HG03097 (cell line): ENCODE measurements at regions not wholly inside any gene's neighbourhood (a gene's known extent, or its start where the extent isn't known, plus 50 kb on each side); places are given as distances from the start of the nearest gene placed in this dataset.

Experiments used
- ATAC-seq: cut with Tn5 transposase; IDR thresholded peaks from one replicate; pipeline ENCODE4 v1.9.1; 2021; ENCODE audit not compliant: unreplicated experiment, low FRiP score

DNA sequence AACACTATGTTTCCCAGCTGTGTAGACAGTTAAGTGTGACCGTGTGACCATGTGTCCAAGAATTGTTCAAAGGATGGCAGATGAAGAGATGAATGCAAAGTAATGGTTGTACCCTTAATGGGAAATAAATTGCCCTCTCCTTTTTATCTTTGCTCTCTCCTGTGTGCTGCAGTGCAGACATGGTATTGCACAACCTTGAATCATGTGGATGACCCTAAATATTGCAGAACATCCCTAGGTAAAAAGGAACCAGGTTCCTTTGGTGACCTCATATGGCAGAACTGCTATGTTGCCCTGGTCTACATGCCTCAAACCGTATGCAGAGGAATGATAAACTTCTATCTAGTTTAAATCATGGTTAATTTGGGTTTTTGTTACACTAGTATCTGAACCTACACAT lies 81.7 kb upstream of the CTNND2 start:
- no peak for ATAC-seq

DNA sequence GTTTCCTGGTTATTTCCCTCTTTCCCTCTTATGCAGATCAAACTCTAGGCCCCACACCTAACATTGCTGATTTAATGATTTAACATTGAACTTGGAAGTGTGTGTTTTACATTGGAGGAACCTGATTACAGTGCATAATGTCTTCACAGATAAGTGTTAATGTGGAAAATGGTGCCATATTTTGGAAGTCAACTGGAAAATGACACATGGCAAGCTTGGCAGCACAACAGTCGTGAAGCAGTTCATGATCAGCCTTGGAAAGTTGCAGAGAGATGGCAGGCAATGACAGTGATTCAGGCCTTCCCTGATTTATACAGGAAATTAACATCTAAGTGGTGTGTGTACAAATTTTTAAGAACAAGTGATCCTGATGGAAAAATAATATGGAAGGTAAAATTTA lies 80.0 kb upstream of the CTNND2 start:
- no peak for ATAC-seq

DNA sequence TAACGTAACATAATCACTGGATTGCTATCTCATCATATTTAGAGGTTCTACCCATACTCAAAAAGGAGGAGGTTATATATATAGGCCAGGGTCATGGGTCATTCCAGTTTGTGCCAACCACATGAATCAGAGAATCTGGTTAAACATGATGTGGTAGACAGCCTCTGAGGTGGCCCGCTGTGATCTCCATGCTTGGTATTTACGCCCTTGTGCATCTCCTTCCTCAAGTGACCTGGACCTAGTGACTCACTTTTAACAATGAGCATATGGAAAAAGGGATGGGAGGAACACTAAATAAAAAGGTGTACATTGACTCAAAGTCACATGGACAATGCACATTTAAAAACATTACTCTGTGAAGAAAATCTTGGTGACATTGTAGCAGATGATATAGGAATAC lies 77.7 kb upstream of the CTNND2 start:
- ATAC-seq = no peak

DNA sequence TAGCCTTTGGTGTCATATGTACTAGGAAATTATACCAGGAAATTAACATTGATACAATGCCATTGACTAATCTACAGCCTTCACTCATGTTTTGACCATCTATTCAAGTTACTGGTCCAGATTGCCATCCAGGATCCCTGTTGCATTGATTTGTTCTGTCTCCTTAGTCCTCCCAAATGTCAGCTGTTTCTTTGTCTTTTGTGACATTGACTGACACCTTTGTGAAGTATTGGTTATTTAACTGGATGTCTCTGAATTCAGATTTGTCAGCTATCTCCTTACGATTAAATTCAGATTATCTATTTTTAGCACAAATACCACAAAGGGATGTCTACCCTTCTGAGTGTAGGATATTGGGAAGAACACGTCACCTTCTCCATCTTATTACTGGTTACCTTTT lies 73.7 kb upstream of the CTNND2 start:
- no peak for ATAC-seq

DNA sequence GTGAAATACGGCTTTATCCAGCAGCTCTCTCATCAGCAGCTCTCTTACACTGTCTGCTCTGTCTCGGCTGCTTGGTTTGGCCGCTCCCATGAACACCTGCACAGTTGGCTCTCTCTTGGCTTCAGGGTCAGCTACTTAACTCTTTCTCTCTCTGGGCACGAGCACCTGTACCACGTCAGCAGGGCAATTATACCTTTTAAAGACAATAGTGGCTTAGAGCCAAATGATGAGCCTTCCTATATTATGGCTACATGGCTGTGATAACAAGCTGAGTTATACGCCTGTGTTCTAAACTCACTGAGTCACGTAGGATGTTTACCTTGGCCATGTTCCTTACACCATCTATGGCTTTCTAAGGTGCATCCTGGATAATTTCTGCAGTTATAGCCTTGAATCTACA lies 69.2 kb upstream of the CTNND2 start:
- no peak for ATAC-seq

DNA sequence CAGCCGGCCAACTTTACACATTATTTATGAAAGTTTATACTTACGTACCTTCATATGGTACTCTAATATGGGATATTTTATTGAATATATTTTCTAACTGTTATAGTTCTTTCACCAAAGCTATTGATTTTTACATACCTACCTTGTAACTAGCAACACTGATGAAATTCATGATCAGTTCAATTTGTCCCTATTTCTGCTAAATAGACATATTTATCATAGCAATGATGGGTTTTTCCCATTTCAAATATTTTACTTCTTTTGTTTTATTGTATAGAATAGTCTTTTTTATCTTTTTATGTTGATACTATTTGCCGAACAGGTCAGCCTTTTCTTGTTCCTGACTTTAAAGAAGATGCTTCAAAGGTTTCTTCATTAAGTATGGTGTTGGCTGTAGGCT lies 59.0 kb upstream of the CTNND2 start:
- no peak for ATAC-seq

DNA sequence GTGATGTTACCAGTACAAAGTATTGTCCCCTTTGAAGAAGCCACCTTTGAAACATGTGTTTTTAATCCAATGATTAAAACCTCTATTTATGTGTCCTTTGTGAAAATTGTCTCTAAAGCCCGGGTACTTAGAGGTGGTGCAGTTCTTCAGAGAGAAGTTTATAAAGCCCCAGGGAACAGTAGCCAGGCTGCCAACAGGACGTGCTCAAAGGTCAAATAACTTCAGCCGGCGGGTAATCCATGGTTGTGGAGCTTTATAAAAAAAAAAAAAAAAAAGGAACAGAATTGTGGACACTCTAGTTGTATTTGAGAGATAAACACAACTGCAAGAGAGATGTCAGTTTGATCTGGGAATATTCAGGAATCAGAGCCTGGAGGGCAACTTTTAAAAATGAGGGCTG lies 57.9 kb upstream of the CTNND2 start:
- no peak for ATAC-seq

DNA sequence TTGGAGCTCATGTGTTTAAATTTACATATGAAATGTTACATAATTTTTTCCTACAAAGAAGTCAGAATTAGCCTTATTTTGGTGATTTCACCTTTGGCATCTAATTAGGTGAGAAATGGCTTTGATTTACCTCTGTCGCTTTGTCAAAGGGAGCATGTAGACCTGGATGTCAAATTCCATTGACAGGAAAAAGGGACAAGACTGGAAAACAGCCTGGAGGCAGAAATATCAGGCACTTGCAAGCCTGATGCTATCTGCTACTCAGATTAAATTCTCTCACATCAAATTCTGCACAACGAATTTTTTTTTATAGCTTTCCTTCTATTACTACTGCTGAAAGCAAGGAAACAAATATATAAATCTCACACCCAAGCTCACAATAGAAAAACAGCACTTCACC lies 54.1 kb upstream of the CTNND2 start:
- no peak for ATAC-seq

DNA sequence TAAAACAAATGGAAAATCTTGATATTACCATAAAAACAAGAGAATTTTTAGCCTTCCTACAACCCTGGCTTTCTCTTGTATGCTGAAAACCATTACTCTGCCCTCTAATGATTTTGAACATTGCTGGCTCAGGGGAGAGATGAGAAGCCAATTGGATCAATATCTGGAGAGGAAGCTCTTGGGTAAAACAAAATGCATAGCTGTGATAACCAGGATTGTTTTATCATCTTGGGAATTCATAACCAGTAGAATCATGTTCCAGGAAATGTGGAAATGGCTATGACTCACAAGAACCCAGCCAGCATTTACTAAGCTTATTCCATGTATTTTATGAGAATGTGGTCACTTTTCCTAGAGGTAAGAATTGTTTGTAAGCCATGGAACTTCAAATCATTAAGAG lies 51.1 kb upstream of the CTNND2 start:
- no peak for ATAC-seq
